Stimulated activated CD4-positive, alpha-beta T cell treated with anti-CD3 and anti-CD28 coated beads, Interleukin-15, amount 100 ng/mL, for 48 hours (primary cell): ENCODE measurements at regions not wholly inside any gene's neighbourhood (a gene's known extent, or its start where the extent isn't known, plus 50 kb on each side); places are given as distances from the start of the nearest gene placed in this dataset.

Experiments used
- DNase-seq, 2 donors: peaks; one replicate each; pipeline ENCODE4 v3.0.0-alpha.2; 2020; ENCODE audit warnings: low read depth in 2 of 2

DNA sequence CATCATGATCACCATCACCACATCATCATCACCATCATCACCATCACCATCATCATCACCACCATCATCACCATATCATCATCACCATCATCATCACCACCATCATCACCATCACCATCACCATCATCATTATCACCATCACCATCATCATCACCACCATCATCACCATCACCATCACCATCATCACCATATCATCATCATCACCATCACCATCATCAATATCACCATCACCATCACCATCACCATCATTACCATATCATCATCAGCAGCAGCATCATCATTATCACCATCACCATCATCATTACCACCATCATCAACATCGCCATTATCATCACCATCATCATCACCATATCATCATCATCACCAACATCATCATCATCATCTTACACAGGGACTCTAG is 351.1 kb downstream of the MIAT start:
- no peak for DNase-seq

GRCh38 chr22:27011133-27011532 is 353.7 kb downstream of the MIAT start:
- no peak for DNase-seq

DNA sequence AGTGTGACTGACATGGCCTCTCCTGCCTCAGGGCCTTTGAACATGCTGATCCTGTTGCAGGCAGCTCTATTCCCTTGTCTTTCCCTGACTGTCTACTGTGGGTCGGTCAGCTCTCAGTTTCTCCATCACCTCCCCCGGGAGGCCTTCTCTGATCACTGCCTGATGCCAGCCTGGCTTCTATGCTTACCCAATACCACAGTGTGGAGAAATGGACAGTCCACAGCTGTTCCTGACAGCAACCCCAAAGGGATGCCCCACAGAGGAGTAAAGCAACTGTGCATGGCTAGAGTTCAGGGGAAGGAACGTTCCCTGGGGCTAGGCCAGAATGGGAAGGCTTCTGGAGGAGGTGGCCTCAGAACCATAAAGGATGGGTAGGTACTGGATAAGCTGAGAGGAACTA is 354.3 kb downstream of the MIAT start:
- no peak for DNase-seq

DNA sequence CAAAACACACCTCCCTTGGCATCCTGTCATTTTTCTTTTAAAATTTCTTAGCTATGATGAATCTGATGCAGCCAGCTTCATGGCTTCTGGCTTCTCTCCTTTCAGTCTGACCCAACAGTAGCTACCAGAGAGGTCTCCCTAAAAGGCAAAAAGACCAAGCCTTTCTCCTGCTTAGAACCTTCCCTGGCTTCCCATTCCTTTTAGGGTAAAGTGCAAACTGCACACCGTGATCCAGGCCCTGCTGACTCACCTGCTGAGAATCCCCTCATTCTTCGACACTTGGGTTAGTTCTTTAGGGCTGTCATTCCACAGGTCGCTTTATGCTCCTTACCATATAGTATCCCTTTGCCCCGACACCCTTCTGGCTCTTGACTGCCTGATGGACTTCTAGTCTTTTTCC is 362.4 kb downstream of the MIAT start:
- DNase-seq = no peak

DNA sequence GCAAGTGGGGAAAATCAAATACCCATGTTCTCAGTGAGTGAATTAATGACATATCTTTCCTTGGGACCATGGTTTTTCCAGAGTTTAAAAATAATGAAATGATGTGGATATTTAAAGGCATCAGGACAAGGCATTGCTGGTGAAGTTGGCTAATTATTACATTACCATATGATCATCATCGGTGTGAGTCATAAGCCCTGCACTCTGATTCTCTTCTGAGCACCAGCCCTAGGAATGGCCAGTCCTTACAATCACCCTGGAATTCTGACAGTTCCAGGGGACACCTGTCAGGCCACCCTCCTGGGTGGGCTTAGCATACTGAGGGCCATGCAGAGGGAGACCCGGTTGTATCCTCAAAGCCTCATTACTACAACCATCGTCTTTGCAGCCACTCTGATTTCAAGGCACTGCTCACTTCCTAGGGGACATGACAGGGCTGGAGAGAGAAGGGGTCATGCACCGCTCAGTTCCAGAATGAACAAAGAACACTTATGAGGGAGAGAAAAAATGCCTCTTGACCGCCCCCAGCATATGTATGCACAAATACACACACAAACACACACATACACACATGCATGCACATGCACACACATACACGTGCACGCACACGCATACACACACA is 365.0 kb downstream of the MIAT start:
- no peak for DNase-seq

- no peak for DNase-seq
Observed at GRCh38 chr22:27022896-27023361, 365.5 kb downstream of the MIAT start.

DNA sequence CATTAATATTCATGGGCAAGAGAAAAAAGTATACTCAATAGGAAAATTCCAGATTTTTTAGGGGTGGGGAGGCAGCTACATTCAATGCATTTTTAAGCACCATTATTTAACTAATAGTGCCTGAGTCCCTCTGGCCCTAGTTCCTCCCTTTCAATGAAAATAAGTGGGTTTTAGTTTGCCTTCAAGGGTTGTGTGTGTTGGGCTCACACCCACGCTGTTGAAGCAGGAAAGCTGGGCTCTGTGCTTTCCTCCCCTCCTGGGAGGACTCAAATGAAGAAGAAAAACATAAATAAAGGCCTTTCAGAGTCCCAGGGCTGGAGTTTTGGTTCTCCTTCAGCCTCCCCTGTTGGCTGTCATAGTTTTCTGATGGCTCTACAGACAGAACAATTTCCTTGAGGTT is 366.2 kb downstream of the MIAT start:
- no peak for DNase-seq

GRCh38 chr22:27024982-27025381 is 367.6 kb downstream of the MIAT start:
- DNase-seq = no peak

- DNase-seq = no peak
Observed at GRCh38 chr22:27028093-27028492, 370.7 kb downstream of the MIAT start.

DNA sequence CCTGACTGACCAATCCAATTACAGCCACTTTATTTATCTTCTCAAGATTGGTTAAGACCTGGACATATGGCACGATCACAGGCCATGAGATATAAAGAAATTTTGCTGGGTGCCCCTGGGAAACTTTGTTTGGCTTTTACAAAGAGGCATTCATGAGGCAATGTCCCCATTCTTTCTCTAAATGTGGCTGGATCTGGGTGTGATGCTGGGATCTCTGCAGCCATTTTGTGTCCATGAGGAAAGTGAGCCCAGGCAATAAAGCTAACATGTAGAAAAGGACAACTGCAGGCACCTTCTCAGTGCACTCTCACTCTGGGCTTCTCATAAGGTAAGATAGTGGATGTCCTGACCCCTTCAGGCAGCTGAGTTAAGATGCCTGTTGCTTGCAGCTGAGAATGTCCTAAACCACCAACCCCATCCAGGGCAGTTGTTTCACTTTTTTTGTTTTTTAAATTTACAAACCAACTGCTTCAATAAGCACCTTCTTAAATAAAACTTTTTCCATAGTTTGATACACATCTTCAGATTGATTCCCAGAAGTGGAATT is 372.3 kb downstream of the MIAT start:
- no peak for DNase-seq

- DNase-seq = no peak
Observed at GRCh38 chr22:27032091-27032761, 374.8 kb downstream of the MIAT start.

GRCh38 chr22:27041745-27042310 is 384.4 kb downstream of the MIAT start:
- DNase-seq = no peak

DNA sequence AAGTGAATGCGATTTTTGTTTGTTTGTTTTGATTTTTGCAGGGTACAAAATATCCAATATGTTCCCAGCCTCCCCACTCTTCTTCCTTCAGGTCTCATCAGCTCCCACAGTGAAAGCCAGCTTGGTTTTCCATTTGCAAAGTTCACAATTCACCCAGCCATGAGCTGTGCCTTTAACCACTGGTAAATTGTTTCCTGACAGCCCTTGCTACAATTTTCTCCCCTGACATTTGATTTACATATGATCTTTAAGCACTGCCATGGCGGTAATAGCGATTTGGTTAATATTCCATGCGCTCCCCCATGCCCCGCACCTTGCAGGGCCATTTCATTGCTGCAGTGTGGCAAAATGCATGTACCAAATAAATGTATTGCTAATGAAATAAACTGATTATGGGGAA is 385.9 kb downstream of the MIAT start:
- DNase-seq = no peak

DNA sequence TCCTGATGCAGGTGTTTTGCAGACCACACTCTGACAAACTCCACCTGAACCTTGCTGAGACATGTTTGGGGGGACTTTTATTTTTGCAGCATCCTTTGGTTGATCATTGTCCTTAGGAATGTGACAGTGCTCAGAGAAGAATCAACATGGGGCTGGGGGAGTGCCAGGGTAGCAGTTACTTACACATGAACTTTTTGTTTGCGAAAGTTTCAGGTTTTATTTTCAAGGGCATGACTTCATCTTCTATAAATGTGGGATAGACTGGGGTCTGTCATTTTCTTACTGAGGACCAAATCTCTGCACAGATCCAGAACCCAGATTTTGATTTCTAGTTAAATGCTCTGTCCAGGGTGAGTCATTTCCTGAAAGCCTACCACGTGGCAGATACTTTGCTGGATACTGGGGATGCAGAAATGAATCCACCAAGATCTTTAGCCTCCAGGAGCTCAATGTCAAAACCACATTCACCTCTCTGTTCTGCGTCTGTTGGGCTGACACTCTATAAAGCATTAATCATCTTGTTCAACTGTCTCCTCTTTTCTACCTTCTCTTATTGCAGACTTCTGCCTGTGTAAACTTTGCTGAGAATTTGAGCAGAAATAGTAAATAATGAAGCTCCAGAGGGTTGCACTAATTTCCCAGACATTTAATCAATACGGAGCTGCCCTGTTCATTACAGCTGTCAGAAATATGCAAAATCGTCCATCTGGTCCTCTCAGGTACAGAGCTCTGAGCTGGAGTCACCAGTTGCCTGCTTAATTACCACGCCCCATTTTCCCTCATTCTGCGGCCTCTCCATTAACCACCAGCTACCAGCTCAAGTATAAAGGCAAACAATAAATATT is 387.9 kb downstream of the MIAT start:
- DNase-seq = no peak

DNA sequence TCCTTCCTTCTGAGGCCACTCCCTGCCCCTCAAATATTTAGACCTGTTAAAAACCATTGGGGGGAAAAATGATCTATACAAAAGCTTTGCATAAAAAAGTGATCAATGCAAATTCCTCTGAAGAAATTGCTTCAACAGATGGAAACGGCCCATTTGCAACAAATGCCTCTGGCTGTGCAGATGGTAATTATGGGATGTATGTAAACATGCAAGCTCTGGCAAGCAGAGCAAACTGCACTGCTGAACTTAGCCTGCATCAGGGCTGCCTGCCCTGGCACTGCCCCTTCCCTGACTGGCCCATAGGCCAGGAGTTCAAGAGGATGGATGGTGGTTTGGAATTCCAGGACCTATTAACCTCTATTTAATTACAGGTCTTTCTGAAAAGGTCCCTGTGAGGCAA is 388.7 kb downstream of the MIAT start:
- DNase-seq = no peak

GRCh38 chr22:27046603-27047002 is 389.2 kb downstream of the MIAT start:
- DNase-seq = no peak

DNA sequence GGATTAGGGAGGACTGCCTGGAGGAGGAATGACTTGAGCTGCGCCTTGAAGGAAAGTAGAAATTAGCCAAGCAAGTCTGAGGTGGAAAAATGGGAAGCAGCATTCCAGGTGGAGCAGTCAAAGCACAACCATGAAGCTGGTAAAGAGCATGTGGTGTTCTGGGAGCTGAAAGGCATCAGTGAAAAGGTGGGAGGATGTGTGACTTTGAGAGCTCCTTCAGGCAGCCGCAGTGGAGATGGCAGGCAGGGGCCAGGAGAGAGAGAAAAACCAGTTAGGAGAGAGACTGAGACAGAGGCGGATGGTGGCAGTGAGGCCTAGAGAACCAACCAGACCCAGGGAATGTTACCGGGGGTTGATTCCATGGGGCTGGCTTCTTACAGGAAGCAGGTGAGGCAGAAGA is 393.4 kb downstream of the MIAT start:
- DNase-seq = no peak

- DNase-seq = no peak
Observed at GRCh38 chr22:27051407-27051806, 394.0 kb downstream of the MIAT start.

- no peak for DNase-seq
Observed at GRCh38 chr22:27057717-27058116, 400.3 kb downstream of the MIAT start.

DNA sequence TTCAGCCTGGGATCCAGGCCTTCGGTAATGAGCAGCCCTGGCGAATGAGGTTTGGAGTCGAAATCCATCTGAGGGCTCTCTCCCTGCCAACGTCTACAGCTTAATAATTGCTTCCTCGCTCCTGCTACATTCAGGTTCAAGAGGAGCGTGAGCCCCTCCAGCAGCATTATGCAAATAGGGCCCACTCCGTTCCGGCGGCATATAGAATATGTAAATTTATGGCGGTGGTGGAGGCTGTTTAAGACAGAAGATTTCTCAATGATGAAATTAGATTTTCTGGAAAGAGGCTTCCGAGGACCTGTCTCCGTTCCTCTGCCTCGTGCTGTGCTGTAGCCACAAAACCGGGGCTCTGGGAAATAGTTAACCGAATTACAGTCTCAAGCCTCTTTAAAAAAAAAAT is 402.8 kb downstream of the MIAT start:
- no peak for DNase-seq

DNA sequence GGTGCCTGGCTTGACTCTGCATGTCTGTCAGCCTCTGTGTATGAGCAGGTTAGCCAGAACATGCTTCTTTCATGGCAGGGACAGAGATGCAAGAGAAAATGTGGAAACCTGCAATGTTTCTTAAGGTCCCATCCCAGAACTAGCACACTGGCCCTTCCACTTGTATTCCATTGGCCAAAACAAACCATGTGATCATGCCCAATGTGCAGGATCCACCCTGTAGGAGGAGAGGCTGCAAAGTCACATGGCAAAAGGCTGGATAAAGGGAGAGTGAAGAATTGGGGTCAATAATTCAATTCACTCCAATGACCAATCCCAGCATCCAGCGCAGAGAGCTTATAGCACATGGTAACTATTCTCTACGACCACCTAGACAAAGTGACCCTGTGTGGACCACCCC is 405.5 kb downstream of the MIAT start:
- no peak for DNase-seq

- no peak for DNase-seq
Observed at GRCh38 chr22:27063406-27063805, 406.0 kb downstream of the MIAT start.
